Prostate gland (tissue), 2 donors: ENCODE measurements at regions not wholly inside any gene's neighbourhood (a gene's known extent, or its start where the extent isn't known, plus 50 kb on each side); places are given as distances from the start of the nearest gene placed in this dataset.

ENCODE experiments used
- CTCF ChIP-seq, 4 experiments: fragments of 200-600 bp in 2 of 4; fragments of 450-650 bp in 2 of 4; sonication (generic) in 2 of 4; IDR thresholded peaks; 1 replicate in 3 of 4; 2 replicates in 1 of 4; pipeline ENCODE4 v1.5.1; 2016 to 2019; ENCODE audit warnings: antibody characterized with exemption in 4 of 4, mild to moderate bottlenecking in 2 of 4, moderate library complexity in 2 of 4
- POLR2A ChIP-seq: fragments of 450-650 bp; IDR thresholded peaks from one replicate; pipeline ENCODE4 v1.6.1; 2016; ENCODE audit warnings: antibody characterized with exemption, mild to moderate bottlenecking
- POLR2AphosphoS5 ChIP-seq: sonication (generic); formaldehyde crosslinking; IDR thresholded peaks from one replicate; pipeline ENCODE4 v1.6.1; 2017; ENCODE audit warnings: antibody characterized with exemption

GRCh38 chr2:20108655-20109396 is 57.4 kb upstream of the LAPTM4A start:
- no peak for TF ChIP-seq CTCF (IDR thresholded peaks at IDR 0.05)
- no peak for TF ChIP-seq POLR2AphosphoS5
- TF ChIP-seq POLR2A, result no peak
